ENCODE measurements at regions not wholly inside any gene's neighbourhood (a gene's known extent, or its start where the extent isn't known, plus 50 kb on each side); places are given as distances from the start of the nearest gene placed in this dataset.

DNA sequence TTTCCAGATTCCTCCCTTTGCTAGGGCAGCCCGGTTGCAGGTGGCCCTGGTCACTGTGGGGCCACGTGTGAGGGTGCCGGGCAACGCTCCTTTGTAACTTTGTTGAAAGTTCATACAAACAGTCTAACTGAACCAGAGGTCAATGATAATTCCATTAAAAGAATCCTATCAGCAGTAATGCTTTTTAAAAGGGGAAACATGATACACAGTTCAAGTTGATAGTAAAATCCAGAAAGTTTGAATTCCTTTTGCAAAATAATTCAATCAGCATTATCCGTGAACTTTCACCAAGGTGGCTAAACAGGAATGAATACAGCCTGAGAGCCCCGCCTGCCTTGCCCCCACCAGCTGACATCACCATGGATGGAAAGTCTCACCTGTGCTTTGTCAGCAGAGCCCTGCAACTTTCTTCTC, 166.2 kb downstream of the ACKR3 start:
- WGBS (ENCODE audit: insufficient coverage, low coverage, missing lambda C conversion rate) = 1% methylated on average over 6 of the region's 6 CpGs
- intact Hi-C loops (cut with micrococcal nuclease) = no loop called here

More for the DNA sequence above, 166.2 kb downstream of the ACKR3 start:
- CTCF ChIA-PET (ENCODE audit: low intra/inter-chr PET ratio) = no interaction called here
- H4K20me1 ChIP-seq (replicated peaks; ENCODE audit: control insufficient read depth, insufficient read depth, low read length) = no peaks in the 10 kb centered on the region
- H2AFZ ChIP-seq (ENCODE audit: low read depth, low read length) = no peak overlapping the region
- DNase-seq (ENCODE audit: extremely low read depth in 1 of 4, low spot score in 3 of 4) = no peak
- in situ Hi-C loops (cut with MboI) = no loop called here
- no peaks in the 10 kb centered on the region for H3K79me2 ChIP-seq (ENCODE audit: control insufficient read depth, insufficient read depth, low read length)
- no TSS peak for BruUV-seq (replicated peaks)
- no peak overlapping the region for H3K27ac ChIP-seq (ENCODE audit: extremely low read depth, low read depth, low read length)
- H3K9me1 ChIP-seq (ENCODE audit: control insufficient read depth, insufficient read depth, low read length) = no peaks in the 10 kb centered on the region
- FAIRE-seq = no peak
- POLR2A ChIA-PET = no interaction called here
- H3K9me3 ChIP-seq (replicated peaks; ENCODE audit: control insufficient read depth, insufficient read depth, low read depth, low read length) = no peaks in the 10 kb centered on the region
- H3K4me1 ChIP-seq (replicated peaks in 1 of 2; ENCODE audit: control insufficient read depth in 2 of 2, insufficient read depth in 2 of 2, low read length in 2 of 2) = no peaks in the 10 kb centered on the region
- no peak overlapping the region for H3K4me3 ChIP-seq
- no peak overlapping the region for H3K9ac ChIP-seq (ENCODE audit: insufficient read depth in 1 of 2, low read depth in 2 of 2, low read length in 2 of 2)
- TF ChIP-seq YBX1 (IDR thresholded peaks at IDR 0.05) = no peak
- TF ChIP-seq SMARCA5 (IDR thresholded peaks at IDR 0.05) = no peak
- TF ChIP-seq, protein P1, sequence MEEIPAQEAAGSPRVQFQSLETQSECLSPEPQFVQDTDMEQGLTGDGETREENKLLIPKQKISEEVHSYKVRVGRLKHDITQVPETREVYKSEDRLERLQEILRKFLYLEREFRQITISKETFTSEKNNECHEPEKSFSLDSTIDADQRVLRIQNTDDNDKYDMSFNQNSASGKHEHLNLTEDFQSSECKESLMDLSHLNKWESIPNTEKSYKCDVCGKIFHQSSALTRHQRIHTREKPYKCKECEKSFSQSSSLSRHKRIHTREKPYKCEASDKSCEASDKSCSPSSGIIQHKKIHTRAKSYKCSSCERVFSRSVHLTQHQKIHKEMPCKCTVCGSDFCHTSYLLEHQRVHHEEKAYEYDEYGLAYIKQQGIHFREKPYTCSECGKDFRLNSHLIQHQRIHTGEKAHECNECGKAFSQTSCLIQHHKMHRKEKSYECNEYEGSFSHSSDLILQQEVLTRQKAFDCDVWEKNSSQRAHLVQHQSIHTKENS (CRISPR knock-in tag; IDR thresholded peaks at IDR 0.05) = no peak
- TF ChIP-seq, protein P2, sequence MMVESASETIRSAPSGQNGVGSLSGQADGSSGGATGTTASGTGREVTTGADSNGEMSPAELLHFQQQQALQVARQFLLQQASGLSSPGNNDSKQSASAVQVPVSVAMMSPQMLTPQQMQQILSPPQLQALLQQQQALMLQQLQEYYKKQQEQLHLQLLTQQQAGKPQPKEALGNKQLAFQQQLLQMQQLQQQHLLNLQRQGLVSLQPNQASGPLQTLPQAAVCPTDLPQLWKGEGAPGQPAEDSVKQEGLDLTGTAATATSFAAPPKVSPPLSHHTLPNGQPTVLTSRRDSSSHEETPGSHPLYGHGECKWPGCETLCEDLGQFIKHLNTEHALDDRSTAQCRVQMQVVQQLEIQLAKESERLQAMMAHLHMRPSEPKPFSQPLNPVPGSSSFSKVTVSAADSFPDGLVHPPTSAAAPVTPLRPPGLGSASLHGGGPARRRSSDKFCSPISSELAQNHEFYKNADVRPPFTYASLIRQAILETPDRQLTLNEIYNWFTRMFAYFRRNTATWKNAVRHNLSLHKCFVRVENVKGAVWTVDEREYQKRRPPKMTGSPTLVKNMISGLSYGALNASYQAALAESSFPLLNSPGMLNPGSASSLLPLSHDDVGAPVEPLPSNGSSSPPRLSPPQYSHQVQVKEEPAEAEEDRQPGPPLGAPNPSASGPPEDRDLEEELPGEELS (CRISPR knock-in tag; IDR thresholded peaks at IDR 0.05; ENCODE audit: borderline replicate concordance) = no peak
- TF ChIP-seq, protein P3, sequence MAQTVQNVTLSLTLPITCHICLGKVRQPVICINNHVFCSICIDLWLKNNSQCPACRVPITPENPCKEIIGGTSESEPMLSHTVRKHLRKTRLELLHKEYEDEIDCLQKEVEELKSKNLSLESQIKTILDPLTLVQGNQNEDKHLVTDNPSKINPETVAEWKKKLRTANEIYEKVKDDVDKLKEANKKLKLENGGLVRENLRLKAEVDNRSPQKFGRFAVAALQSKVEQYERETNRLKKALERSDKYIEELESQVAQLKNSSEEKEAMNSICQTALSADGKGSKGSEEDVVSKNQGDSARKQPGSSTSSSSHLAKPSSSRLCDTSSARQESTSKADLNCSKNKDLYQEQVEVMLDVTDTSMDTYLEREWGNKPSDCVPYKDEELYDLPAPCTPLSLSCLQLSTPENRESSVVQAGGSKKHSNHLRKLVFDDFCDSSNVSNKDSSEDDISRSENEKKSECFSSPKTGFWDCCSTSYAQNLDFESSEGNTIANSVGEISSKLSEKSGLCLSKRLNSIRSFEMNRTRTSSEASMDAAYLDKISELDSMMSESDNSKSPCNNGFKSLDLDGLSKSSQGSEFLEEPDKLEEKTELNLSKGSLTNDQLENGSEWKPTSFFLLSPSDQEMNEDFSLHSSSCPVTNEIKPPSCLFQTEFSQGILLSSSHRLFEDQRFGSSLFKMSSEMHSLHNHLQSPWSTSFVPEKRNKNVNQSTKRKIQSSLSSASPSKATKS (CRISPR knock-in tag; IDR thresholded peaks at IDR 0.05) = no peak
- TF ChIP-seq, protein P4, sequence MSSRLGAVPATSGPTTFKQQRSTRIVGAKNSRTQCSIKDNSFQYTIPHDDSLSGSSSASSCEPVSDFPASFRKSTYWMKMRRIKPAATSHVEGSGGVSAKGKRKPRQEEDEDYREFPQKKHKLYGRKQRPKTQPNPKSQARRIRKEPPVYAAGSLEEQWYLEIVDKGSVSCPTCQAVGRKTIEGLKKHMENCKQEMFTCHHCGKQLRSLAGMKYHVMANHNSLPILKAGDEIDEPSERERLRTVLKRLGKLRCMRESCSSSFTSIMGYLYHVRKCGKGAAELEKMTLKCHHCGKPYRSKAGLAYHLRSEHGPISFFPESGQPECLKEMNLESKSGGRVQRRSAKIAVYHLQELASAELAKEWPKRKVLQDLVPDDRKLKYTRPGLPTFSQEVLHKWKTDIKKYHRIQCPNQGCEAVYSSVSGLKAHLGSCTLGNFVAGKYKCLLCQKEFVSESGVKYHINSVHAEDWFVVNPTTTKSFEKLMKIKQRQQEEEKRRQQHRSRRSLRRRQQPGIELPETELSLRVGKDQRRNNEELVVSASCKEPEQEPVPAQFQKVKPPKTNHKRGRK (tag; IDR thresholded peaks at IDR 0.05) = no peak
- no peak for TF ChIP-seq NFE2L1 (tag; IDR thresholded peaks at IDR 0.05; ENCODE audit: borderline replicate concordance, low read depth)
- TF ChIP-seq MXI1 (IDR thresholded peaks at IDR 0.05; ENCODE audit: low read depth, low read length) = no peak
- TF ChIP-seq ESRRA (IDR thresholded peaks at IDR 0.05; ENCODE audit: borderline replicate concordance, low read depth) = no peak
- no peak for TF ChIP-seq ZNF785 (CRISPR knock-in tag; IDR thresholded peaks at IDR 0.05)
- TF ChIP-seq, protein P5, sequence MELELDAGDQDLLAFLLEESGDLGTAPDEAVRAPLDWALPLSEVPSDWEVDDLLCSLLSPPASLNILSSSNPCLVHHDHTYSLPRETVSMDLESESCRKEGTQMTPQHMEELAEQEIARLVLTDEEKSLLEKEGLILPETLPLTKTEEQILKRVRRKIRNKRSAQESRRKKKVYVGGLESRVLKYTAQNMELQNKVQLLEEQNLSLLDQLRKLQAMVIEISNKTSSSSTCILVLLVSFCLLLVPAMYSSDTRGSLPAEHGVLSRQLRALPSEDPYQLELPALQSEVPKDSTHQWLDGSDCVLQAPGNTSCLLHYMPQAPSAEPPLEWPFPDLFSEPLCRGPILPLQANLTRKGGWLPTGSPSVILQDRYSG (tag; conservative IDR thresholded peaks at IDR 0.05; ENCODE audit: low read depth) = no peak
- TF ChIP-seq MEF2A (IDR thresholded peaks at IDR 0.05; ENCODE audit: control insufficient read depth, low read depth, low read length) = no peak
- no peak for TF ChIP-seq TRIM24 (IDR thresholded peaks at IDR 0.05)
- no peak for TF ChIP-seq ZZZ3 (IDR thresholded peaks at IDR 0.05)
- TF ChIP-seq TARDBP (IDR thresholded peaks at IDR 0.05) = no peak
- no peak overlapping the region for H3K4me2 ChIP-seq (ENCODE audit: insufficient read depth, low read length)
- H3K36me3 ChIP-seq (ENCODE audit: control insufficient read depth, insufficient read depth, low read length) = no peaks in the 10 kb centered on the region
- no peak for ATAC-seq
- H3K27me3 ChIP-seq (ENCODE audit: control insufficient read depth in 2 of 2, insufficient read depth in 2 of 2, low read length in 2 of 2) = peaks cover 0 to 5% of the 10 kb centered on the region in 2 experiments; a peak in 1 of 5 replicates

All from K562 (cell line).